ENCODE measurements at regions not wholly inside any gene's neighbourhood (a gene's known extent, or its start where the extent isn't known, plus 50 kb on each side); places are given as distances from the start of the nearest gene placed in this dataset.

DNA sequence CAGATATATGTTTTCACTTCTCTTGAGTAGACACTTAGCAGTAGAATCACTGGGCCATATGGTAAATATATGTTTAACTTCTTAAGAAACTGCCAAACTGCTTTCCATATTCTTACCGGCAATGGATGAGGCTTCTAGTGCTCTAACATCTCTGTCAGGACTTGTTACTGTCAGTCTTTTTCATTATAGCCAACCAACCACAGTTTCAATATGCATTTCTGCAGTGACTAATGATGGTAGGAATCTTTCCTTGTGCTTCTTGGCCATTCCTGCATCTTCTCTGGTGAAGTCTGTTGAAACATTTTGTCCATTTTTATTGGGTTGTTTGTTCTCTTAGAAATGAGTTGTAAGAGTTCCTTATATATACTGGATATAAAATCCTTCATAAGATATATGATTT is 66.0 kb upstream of the SYNDIG1 start:
- H3K9me3 ChIP-seq = peaks cover 0 to 18% (median 0%) of the 10 kb centered on the region in 11 donors
- DNase-seq (no peak), ATAC-seq (no peak)
- no peaks in the 10 kb centered on the region for H3K4me1 ChIP-seq
- no peaks in the 10 kb centered on the region for H3K36me3 ChIP-seq
- TF ChIP-seq, protein P1, sequence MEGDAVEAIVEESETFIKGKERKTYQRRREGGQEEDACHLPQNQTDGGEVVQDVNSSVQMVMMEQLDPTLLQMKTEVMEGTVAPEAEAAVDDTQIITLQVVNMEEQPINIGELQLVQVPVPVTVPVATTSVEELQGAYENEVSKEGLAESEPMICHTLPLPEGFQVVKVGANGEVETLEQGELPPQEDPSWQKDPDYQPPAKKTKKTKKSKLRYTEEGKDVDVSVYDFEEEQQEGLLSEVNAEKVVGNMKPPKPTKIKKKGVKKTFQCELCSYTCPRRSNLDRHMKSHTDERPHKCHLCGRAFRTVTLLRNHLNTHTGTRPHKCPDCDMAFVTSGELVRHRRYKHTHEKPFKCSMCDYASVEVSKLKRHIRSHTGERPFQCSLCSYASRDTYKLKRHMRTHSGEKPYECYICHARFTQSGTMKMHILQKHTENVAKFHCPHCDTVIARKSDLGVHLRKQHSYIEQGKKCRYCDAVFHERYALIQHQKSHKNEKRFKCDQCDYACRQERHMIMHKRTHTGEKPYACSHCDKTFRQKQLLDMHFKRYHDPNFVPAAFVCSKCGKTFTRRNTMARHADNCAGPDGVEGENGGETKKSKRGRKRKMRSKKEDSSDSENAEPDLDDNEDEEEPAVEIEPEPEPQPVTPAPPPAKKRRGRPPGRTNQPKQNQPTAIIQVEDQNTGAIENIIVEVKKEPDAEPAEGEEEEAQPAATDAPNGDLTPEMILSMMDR (IDR thresholded peaks at IDR 0.05) = no peak
- no peak overlapping the region for H3K4me3 ChIP-seq
- 92 to 97% methylated on average over 1 of the region's 1 CpG for WGBS, 2 donors
- H3K27ac ChIP-seq = no peak overlapping the region
- peaks cover 0 to 4% (median 0%) of the 10 kb centered on the region in 7 donors for H3K27me3 ChIP-seq
- intact Hi-C loops (cut with DNase I) = no loop called here

DNA sequence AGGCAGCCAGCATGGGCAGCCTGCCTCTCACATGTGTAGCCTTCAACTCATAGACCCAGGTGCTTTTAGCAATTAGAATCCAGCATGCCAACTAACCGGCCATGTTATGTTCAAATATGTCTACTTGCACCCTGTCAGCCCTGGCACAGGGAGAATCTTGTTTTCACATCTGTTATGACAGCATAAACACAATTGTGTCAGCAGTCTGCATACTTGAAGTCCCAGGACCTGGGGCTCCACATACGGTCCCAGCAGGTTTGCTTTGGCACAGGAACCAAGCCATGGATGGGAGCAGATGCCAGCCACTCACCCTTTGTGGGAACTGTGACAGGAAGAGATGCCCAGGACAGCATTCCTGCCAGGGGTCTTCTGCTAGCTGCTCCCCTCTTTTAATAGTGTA is 67.2 kb upstream of the SYNDIG1 start:
- no peak overlapping the region for H3K4me3 ChIP-seq
- DNase-seq = no peak
- ATAC-seq = no peak
- H3K9me3 ChIP-seq = peaks cover 0 to 29% (median 3%) of the 10 kb centered on the region in 11 donors
- no peak overlapping the region for H3K27ac ChIP-seq
- TF ChIP-seq, protein P1 (IDR thresholded peaks at IDR 0.05) = no peak
- no peaks in the 10 kb centered on the region for H3K36me3 ChIP-seq
- no peaks in the 10 kb centered on the region for H3K4me1 ChIP-seq
- H3K27me3 ChIP-seq = peaks cover 0 to 4% (median 0%) of the 10 kb centered on the region in 7 donors
- intact Hi-C loops (cut with DNase I) = no loop called here
- WGBS, 2 donors = 66 to 81% methylated on average over 2 of the region's 2 CpGs

GRCh38 chr20:24395151-24395550 is 74.3 kb upstream of the SYNDIG1 start:
- Histone ChIP-seq H3K27me3 (peaks cover 0 to 40% (median 9%) of the 10 kb centered on the region in 7 donors), H3K4me1 (peaks cover 0 to 3% (median 0%) of the 10 kb centered on the region in 9 donors), H3K36me3 (no peaks in the 10 kb centered on the region), H3K9me3 (peaks cover 0 to 31% (median 3%) of the 10 kb centered on the region in 11 donors), H3K4me3 (no peak overlapping the region), H3K27ac (no peak overlapping the region)
- TF ChIP-seq, protein P1 (IDR thresholded peaks at IDR 0.05) = no peak
- DNase-seq = no peak
- no peak for ATAC-seq
- intact Hi-C loops (cut with DNase I) = loop anchor here in 1 of 10 donors (10.0 kb wide), 1 partner anchor 1450 kb away; no protein-coding TSS in a partner anchor
- WGBS, 2 donors = 69 to 70% methylated on average over 7 of the region's 7 CpGs

- TF ChIP-seq, protein P1 (IDR thresholded peaks at IDR 0.05) = no peak
Measured at GRCh38 chr20:24393903-24394302, 75.5 kb upstream of the SYNDIG1 start.

More at GRCh38 chr20:24393903-24394302, 75.5 kb upstream of the SYNDIG1 start:
- peaks cover 0 to 9% (median 0%) of the 10 kb centered on the region in 9 donors for H3K4me1 ChIP-seq
- no peak for ATAC-seq
- DNase-seq = no peak
- peaks cover 0 to 46% (median 14%) of the 10 kb centered on the region in 7 donors for H3K27me3 ChIP-seq
- intact Hi-C loops (cut with DNase I) = loop anchor here in 1 of 10 donors (10.0 kb wide), 1 partner anchor 1449 kb away; no protein-coding TSS in a partner anchor
- H3K4me3 ChIP-seq = no peak overlapping the region
- WGBS, 2 donors = 67 to 73% methylated on average over 9 of the region's 9 CpGs
- H3K27ac ChIP-seq = no peak overlapping the region
- peaks cover 0 to 22% (median 3%) of the 10 kb centered on the region in 11 donors for H3K9me3 ChIP-seq
- no peaks in the 10 kb centered on the region for H3K36me3 ChIP-seq

Measured in heart right ventricle (tissue), 16 donors.